Central memory CD4-positive, alpha-beta T cell (primary cell): ENCODE measurements at regions not wholly inside any gene's neighbourhood (a gene's known extent, or its start where the extent isn't known, plus 50 kb on each side); places are given as distances from the start of the nearest gene placed in this dataset.
"Not testable (repeated sequence)": the region's sequence is repeated elsewhere in the genome, so short reads cannot be mapped to it uniquely, and the experiment has no call there.

ENCODE experiments used
- DNase-seq: peaks from one replicate; pipeline ENCODE4 v3.0.0; 2022

DNA sequence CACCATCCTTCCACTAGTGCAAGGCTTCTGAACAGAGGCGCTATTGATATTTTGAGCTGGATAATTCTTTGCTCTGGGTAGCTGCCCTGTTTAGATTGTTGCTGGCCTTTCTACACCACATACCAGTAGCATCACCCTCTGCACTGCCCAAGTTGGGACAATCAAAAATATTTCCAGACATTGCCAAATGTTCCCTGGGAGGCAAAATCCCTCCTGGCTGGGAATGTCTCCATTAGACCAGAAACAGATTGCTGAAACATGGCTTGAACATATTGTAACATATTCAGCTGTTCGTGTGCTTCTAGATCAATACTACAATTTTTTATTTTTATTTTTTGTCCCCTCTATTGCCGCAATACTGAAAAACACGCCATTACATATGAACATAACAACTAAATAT, 174.6 kb downstream of the ABCA8 start:
- no peak for DNase-seq

DNA sequence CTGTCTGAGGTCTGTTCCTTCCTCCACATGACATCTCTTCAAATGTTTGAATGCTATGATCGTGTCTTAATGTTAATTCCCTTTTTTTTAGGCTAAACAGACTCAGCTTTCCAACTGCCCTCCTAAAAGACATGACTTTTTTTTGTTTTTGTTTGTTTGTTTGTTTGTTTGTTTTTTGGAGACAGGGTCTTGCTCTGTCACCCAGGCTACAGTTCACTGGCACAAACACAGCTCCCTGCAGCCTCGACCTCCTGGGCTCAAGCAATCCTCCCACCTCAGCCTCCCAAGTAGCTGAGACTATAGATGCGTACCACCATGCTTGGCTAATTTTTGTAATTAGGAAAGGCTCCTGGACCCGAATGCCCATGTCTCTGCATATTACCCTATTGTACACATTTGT, 176.5 kb downstream of the ABCA8 start:
- DNase-seq: no peak

DNA sequence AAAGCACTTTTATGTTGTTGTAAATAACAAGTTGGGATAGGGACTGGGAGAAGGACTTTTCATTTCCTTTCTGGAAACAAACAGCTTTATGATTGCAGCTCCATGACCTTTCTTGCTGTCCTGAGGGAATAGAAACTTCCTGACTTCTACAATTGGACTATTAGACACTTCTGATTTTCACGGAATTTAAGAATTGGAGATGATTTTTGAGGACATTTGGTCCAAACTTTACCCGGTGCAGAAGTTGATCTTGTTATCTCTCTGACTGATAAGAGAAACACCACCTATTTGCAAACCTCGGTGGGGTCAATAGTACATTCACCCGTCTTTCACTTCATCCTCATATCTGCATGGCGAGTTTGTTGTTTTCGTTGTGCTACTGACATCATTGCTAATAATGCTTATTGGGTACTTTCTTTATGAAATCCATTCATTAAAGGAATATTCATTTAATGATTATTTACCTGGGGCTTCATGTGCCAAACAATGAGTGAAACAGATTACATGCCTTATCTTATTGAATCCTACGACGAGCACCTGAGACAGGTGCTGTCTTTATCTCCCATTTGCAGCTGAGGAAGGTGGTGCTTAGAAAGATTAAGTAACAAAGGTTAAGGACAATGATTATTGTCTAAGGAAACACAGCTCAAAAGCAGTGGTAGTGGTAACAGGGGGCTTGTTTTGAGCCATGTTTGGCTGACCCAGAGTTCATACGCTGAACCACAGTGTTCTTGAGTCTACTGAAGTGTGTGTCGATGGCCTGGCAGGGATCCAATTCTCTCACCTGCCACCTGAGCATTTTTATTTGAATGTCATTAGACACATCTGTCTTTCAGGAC, 176.9 kb upstream of the FAM20A start:
- no peak for DNase-seq

DNA sequence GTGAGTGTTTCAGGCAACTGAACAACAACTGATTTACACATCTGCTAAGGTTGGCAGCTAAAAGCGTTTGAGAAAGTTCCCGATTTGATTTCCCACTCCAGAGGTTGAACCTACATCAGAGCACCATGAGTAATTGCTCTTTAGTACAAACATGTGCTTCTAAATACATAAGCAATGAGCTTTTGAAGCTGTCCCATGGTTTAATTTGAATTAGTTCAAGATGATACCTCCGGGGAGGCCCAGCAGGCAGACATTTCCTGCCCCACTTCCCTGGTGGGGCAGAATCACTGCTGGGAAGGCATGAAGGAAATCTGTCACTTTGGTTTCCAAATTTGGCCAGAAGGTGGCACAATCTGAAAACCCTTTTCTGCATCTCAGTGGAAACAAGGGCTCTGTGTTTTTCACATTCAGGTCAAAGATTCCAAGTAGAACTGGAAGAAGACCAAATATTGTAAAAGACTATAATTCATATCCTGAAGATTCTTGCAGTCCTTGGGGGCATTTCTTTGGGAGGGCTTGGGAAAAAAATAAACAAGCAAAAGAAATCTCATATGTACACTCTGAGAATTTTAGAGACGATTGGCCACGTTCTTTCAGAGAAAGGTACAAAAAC, 176.2 kb upstream of the FAM20A start:
- DNase-seq: peak; percentile 12

DNA sequence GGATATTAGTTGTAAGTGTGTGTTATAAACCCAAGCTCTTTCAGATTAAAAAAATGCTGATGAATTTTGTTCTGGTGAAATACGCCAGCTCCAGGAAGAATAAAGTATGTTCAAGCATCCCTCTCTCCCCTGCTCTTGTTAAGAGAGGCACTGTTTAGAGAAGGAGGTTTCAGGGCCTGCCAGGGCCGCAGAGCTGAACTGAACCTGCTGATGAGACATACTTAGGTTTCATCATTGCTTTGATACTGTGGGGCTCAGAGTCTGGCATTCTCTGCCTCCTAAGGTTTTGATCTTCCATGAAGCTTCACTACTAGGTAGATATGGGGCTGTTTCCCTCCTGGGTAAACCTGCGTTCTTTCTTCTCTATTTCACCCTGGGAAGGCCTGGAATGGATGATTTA, 175.3 kb upstream of the FAM20A start:
- DNase-seq: no peak

DNA sequence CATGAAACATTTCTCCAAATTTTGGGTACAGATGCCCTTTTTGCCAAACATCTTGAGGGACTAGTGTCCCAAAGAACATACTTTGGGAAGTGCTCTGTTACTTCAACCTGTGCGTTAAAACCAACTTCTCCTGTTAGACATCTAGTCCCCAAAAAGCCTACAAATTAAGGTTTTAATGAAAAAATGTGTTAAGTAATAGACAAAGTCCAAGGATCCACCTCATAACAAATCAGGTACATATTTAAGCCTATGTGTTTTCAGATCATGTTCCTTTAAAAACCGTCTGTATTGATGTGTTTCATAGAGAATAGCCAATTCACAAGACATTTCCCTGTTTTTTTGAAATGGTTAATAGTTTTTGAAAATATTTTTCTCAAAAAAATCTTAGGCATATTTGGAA, 174.8 kb upstream of the FAM20A start:
- DNase-seq: no peak

DNA sequence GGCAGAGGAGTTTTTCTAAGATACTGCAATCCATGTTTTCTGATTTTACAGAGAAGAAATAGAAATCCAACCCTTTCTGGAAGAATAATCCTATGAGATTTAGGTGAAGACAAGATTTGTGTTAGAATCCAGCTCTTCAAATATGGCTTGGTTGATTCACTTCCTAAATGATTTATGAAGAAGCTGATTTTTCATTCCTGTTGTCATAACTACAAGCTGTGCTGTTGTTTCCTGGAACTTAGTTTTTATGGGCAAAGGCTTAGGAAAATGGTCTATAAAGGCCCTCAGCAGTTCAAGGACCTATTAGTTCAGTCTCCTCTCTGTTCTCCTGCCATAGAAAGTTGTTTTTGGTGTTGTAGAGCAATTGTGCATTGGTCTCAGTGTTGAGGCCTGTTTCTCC, 174.2 kb upstream of the FAM20A start:
- DNase-seq: no peak

DNA sequence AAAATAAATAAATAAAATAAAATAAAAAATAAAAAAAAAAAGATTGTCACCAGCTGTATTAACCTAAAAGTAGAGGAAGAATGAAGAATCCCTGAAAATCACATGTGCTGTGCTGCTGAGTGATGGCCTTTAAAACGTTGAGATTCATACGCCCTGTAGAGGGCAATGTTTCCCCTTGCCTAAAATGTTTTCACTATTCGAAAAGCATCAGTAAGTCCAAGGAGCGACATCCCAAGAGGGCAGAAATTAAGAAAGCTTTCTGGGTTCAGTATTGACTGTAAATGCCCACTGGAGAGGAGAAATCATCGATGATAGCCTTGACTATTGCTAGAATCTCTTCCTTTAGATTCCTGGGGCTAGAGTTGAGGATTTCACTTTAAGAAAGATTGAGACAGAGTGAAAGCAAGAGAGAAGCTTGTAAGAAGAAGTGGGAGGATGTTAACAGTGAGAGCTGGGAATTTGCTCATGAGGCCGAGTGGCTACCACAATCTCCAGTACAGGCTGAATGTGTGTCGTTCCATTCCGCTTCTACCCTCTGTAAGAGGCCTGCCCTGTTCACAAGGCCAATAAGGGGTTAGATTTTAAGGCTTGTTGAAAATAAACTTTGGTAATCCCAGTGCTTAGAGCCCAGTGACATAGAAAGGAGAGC, 170.8 kb upstream of the FAM20A start:
- no peak for DNase-seq

DNA sequence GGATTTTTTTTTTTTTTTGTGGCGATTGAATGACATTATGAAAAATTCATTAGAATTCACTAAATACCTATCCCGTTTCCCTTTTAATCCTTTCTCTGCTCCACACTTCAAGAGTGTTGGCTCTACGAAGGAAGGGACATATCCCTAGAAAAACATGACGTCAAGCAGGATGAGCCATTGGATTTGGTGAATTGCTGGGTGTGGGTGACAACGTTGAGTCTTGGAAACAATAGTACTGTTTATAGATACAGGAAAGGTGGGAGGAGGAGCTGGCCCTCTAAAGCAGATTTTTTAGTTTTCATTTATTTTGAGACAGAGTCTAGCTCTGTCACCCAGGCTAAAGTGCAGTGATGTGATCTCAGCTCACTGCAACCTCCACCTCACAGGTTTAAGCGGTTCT, 167.6 kb upstream of the FAM20A start:
- no peak for DNase-seq

DNA sequence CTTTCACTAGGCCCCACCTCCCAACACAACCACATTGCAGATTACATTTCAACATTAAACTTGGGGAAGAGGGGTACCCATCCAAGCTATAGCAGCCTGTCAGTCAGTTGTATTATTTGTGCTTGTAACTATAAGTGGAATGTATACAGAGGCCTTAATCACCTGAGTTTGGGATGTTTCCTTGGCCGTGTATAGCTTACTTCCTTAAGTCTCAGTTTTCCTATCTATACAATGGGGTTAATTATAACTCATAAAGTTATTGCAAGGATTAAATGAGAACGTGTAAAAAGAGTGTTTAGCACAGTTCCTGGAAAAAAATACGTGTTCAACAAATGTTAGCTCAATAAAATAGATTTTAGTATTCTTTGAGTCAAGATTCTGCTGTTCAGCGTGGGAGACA, 165.5 kb upstream of the FAM20A start:
- no peak for DNase-seq

DNA sequence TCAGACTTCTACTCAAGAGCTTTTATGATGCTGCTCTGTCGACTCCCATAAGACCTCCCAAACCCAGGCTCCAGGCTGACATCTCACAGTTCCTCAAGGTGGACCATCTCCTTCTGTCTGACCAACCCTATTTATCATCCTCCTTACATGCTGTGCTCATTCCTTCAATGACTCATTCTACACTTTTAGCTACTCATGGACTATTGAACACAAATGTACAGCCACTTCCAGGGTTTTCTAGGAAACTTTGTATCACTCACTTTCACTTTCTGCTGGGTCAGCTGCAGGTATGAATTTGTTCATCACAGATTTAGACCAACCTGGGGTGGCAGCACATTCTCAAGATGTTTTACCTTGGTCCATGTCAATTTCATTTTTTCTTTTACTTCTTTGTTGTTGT, 162.4 kb upstream of the FAM20A start:
- no peak for DNase-seq

DNA sequence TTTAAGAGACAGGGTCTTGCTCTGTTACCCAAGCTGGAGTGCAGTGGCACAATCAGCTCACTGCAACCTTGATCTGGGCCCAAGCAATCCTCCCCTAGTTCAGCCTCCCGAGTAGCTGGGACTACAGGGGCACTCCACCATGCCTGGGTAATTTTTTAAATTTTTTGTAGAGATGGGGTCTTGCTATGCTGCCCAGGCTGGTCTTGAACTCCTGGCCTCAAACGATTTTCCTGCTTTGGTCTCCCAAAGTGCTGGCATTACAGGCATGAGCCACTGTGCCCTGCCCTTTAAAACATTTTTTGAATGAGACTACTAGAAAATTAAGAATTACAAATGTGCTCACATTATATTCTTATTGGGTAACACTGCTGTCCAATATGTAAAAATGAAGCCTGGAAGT, 161.7 kb upstream of the FAM20A start:
- no peak for DNase-seq

DNA sequence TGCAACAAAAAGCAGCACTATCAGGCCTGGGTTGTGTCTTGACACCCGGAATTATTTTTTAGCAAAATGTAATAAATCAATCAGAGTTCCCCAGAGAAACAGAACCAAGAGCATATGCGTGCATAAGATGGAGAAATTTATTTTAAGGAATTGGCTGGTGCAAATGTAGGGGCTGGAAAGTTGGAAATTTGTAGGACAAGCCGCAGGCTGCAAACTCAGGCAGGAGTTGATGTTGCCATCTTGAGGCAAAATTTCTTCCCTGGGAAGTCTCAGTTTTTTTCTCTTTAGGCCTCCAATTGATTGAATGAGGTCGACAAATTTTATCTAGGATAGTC, 158.9 kb upstream of the FAM20A start:
- DNase-seq: no peak

DNA sequence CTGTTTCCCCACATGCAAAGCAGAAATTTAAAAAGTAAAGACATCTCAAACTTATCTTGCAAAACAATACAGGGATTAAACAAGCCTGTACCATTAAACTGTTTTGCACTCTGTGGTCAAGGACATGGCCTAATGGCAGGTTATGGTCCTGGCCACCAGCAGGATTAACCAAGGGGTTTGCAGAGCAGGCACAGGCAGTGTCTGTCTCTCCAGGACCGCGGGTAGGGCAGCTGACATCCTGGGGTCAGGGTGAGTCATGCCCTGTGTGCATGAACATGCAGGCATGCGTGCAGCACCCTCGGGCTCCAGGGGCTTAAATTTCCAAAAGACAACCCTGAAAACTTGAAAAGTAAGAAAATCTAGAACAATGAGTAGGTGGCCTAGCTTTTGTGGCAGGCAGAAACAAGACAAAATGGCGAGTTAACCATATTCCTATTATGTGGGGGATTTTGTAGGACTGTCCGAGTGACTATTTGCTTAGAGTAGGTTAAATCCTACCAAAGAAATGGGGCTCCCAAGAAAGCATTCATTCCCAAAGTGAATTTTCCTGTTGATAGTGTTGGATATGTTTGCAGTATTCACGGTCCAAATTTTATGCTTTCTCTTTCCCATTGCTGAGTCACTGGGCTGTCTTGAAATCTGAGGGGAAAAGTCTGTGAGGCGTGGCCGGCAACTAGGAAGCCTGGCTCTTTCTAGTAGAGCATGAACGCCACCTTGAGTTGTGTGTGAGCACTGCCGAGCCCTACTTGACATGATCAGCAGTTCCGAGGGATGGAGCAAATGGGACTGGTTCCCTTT, 158.4 kb upstream of the FAM20A start:
- DNase-seq: no peak

DNA sequence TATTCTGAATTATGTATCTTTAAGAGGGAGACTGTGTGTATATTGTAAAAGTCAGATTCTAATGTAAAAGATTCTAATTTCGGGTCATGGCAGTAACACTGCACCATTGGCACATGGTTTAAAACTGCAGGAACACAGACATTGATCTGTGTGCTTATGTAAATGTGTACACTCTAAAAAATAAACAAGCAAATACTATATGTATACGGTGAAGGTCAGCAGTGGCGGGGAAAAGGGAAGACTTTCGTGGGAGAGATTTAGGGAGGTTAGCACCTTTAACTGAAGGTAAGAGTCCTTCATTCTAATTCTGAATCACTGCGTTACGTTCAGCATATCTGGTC, 157.8 kb upstream of the FAM20A start:
- no peak for DNase-seq

DNA sequence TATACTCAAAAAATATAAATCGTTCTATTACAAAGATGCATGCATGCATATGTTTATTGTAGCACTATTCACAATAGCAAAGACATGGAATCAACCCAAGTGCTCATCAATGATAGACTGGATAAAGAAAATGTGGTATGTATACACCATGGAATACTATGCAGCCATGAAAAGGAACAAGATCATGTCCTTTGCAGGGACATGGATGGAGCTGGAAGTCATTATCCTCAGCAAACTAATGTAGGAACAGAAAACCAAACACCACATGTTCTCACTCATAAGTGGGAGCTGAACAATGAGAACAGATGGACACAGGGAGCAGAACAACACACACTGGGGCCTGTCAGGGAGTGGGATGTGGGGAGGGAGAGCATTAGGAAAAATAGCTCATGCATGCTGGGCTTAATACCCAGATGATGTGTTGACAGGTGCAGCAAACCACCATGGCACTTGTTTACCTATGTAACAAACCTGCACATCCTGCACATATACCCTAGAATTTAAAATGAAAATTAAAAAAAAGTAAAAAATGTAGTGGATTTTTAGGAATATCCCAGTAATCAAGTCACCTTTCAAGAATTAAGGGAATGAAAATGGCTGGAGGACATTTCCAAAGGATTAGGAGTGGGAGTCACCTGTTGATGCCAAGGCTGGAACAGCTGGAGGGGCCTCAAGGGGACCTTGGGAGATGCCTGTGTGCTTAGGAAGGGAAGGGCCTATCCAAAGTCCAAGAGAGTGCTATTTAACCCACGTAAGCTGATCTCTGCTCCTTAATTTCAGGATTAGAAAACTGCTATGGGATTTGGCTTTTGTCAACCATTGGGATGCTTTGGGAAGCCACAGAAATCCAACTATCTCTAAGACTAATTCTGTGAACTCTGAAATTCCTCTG, 156.9 kb upstream of the FAM20A start:
- DNase-seq: not testable (repeated sequence)

DNA sequence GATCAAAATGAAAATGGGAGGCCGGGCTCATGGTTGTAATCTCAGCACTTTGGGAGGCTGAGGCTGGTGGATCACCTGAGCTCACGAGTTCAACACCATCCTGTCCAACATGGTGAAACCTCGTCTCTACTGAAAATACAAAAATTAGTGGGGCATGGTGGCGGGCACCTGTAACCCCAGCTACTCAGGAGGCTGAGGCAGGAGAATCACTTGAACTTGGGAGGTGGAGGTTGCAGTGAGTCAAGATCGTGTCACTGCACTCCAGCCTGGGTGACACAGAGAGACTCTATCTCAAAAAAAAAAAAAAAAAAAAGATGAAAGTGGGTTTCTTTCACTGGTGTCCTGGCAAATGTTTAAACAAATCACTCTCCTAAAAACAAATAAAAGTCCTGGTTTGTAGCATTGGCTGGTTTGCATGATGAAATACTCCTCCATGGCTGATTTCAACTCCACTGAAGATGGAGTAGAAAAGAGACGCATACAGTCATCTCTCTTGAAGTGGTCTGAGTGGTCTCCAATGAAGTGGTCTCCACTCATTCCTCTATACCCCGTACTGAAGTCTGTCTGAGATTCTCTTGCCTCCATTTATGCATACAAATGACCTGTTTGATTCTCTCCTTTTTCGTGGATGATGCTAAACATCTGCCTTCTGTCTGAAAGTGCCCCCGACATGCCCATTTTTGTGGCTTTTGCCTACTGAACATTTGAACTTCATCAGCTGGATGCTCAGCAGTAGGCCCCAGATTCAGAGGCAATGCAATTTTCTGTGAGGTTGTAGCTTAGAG, 153.0 kb upstream of the FAM20A start:
- DNase-seq: no peak

DNA sequence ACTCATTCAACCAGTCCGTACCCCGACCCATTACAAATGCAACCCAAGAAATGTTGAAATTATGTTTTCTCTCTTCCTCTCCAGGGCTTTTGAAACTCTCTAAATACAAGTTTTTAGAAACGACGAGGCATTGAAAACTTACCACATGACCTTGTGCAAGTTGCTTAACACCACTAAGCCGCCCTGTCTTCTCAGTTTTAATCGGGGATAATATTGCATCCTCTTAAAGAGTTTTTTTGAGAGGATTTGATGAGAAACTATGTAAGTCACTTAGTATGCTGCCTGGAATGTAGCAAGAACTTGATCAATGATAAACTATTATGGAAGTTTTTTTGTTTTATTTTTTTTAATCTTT, 149.0 kb upstream of the FAM20A start:
- no peak for DNase-seq

DNA sequence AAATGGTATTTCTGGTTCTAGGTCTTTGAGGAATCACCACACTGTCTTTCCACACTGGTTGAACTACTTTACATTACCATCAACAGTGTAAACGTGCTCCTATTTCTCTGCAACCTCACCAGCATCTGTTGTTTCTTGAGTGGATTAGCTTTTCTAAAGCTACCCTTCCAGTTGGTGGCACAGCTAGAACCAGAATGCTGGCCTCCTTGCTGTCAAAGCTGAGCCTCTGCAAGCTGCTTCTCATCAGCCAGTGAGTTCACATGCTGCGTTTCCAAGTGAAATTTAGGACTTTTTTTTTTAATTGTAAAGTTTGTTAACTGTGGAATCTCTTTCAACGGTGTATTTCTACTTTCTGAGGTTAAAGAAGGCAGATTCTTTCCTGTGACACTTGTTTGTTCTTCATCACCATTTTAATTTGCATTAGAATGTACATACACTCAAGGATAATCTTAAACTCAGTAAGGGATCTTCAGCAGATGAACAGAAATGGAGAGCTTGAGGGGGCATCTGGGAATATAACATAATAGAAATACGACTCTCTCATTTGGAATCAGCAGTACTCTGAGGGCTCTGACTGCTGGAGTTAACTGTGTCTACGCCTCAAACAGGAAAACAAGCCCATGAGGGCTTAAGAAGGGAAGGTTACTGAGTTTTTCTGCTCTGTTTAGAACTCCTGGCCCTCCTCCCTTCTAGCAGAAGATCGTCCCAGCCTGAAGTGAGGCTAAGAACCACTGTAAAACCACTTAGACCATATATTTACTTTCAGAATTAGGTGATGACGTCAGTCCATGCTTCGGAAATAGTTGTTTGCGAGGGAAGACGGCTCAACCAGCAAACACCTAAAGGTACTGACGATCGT, 148.4 kb upstream of the FAM20A start:
- DNase-seq: no peak

DNA sequence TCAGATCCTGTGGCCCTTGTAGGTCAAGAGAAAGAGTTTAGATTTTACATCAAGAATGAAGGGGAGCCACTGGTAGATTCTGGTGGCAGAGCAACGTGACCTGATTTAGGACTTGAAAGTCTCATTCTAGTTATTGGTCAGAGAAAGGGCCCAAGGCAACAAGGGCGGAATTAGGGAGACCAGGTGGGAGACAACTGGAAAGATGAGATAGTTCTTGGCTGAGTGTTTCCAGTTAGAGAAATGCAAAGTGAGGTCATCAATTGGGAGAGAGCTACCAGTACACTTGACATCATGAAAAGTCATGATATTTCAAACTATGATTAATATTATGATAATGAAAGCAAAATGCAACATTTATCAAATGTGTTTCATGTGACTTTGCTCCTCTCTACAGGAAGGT, 147.2 kb upstream of the FAM20A start:
- DNase-seq: no peak
